ENCODE measurements at regions not wholly inside any gene's neighbourhood (a gene's known extent, or its start where the extent isn't known, plus 50 kb on each side); places are given as distances from the start of the nearest gene placed in this dataset.
A peak's percentile ranks its signal among the peaks of the same experiment; 100 is the strongest.

DNA sequence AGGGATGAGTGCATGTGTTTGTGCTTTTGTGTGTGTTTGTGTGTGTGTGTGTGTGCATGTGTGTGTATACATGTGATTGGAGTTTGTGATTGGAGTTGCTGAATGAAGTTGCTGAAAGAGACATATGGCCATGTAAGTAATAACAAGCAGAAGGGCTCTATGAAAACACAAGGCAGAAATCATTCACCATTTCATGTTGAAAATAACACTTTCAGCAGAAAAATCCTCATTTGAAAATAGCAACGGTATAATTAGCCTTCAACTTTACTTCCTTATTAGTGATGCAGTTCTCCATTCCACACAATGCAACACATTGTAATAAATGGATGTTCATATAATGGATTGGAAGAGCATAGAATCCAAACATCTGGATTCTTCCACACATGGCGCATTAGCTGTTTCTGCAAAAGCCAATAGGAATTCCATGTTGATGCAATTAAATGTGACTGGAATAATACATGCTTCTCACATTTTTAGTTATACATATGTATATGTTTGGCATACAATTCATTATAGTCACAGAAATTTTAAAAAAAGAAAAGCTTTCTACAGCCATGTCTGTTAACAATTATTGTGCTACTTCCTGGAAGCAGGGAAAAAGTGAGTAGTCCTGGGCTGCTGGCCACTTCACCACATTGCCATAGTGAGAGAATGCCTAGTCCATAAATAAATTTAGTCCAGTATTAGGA is 538.0 kb downstream of the LTN1 start:
- H3K36me3 ChIP-seq (ENCODE audit: insufficient read depth, low read length), result no peaks in the 10 kb centered on the region
- H3K27ac ChIP-seq (ENCODE audit: low read depth, low read length), result peak overlapping the region; percentile 83
- H2AFZ ChIP-seq (ENCODE audit: low read length), result peak overlapping the region; percentile 61

GRCh38 chr21:28447462-28447861 is 545.2 kb downstream of the LTN1 start:
- Histone ChIP-seq H3K4me1 (ENCODE audit: insufficient read depth, low read length) (peaks cover 50% of the 10 kb centered on the region), H3K4me3 (ENCODE audit: insufficient read depth, low read length) (no peak overlapping the region), H4K20me1 (ENCODE audit: insufficient read depth, low read length) (no peaks in the 10 kb centered on the region), H3K9me3 (ENCODE audit: low read depth, low read length) (no peaks in the 10 kb centered on the region), H3K4me2 (ENCODE audit: insufficient read depth, low read length) (no peak overlapping the region), H3K27me3 (ENCODE audit: insufficient read depth, low read length) (no peaks in the 10 kb centered on the region), H3K27ac (ENCODE audit: low read depth, low read length) (peak overlapping the region; percentile 97), H2AFZ (ENCODE audit: low read length) (no peak overlapping the region), H3K79me2 (ENCODE audit: insufficient read depth, low read length) (no peaks in the 10 kb centered on the region), H3K36me3 (ENCODE audit: insufficient read depth, low read length) (no peaks in the 10 kb centered on the region)
- DNase-seq (ENCODE audit: insufficient read length, low spot score, missing footprints), result peak; percentile 27
- TF ChIP-seq, protein P1, sequence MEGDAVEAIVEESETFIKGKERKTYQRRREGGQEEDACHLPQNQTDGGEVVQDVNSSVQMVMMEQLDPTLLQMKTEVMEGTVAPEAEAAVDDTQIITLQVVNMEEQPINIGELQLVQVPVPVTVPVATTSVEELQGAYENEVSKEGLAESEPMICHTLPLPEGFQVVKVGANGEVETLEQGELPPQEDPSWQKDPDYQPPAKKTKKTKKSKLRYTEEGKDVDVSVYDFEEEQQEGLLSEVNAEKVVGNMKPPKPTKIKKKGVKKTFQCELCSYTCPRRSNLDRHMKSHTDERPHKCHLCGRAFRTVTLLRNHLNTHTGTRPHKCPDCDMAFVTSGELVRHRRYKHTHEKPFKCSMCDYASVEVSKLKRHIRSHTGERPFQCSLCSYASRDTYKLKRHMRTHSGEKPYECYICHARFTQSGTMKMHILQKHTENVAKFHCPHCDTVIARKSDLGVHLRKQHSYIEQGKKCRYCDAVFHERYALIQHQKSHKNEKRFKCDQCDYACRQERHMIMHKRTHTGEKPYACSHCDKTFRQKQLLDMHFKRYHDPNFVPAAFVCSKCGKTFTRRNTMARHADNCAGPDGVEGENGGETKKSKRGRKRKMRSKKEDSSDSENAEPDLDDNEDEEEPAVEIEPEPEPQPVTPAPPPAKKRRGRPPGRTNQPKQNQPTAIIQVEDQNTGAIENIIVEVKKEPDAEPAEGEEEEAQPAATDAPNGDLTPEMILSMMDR (IDR thresholded peaks at IDR 0.05; ENCODE audit: extremely low read depth, low read depth, low read length), result no peak

More for the DNA sequence above, 538.0 kb downstream of the LTN1 start:
- Histone ChIP-seq H3K4me1 (ENCODE audit: insufficient read depth, low read length) (peaks cover 18% of the 10 kb centered on the region), H3K79me2 (ENCODE audit: insufficient read depth, low read length) (no peaks in the 10 kb centered on the region), H4K20me1 (ENCODE audit: insufficient read depth, low read length) (no peaks in the 10 kb centered on the region), H3K27me3 (ENCODE audit: insufficient read depth, low read length) (no peaks in the 10 kb centered on the region), H3K4me3 (ENCODE audit: insufficient read depth, low read length) (peak overlapping the region; percentile 47), H3K9me3 (ENCODE audit: low read depth, low read length) (no peaks in the 10 kb centered on the region), H3K4me2 (ENCODE audit: insufficient read depth, low read length) (peak overlapping the region; percentile 70)
- no peak for DNase-seq (ENCODE audit: insufficient read length, low spot score, missing footprints)
- TF ChIP-seq, protein P1 (IDR thresholded peaks at IDR 0.05; ENCODE audit: extremely low read depth, low read depth, low read length), result no peak

DNA sequence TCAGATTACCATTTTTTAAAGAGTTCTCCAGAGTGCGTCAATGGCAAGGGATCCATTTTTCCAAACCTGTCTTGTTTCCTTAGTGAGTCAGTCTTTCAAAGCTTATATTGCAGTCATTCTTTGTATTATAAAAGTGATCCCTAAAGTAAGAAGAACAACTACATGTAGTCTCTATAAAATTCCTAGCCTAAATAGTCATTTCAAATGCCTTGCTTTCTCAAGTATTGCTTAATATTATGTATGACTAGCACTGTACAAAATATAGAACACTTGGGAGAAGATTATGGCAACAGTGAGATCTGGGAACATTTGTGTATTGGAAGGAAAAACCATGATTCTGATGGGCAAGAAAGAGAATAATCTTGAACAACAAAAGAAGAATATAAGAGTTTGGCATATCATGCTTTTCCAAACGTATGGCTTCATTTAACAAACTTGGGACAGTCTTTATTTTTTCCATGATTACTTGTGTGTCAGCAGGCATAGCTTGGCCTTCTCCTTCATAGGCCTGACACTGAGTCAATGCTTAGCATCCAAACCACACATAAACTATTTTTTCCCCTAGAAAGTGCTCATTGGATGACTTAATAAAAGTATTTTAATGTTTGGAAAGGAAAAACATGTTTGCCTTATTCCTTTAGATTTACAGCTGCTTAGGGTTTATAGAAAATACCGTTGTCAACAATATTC is 547.4 kb downstream of the LTN1 start:
- H3K4me2 ChIP-seq (ENCODE audit: insufficient read depth, low read length), result peak overlapping the region; percentile 44
- TF ChIP-seq, protein P1 (IDR thresholded peaks at IDR 0.05; ENCODE audit: extremely low read depth, low read depth, low read length), result no peak
- no peaks in the 10 kb centered on the region for H4K20me1 ChIP-seq (ENCODE audit: insufficient read depth, low read length)
- no peak overlapping the region for H3K4me3 ChIP-seq (ENCODE audit: insufficient read depth, low read length)
- no peak overlapping the region for H2AFZ ChIP-seq (ENCODE audit: low read length)
- H3K27ac ChIP-seq (ENCODE audit: low read depth, low read length), result peak overlapping the region; percentile 97
- H3K79me2 ChIP-seq (ENCODE audit: insufficient read depth, low read length), result no peaks in the 10 kb centered on the region
- no peak for DNase-seq (ENCODE audit: insufficient read length, low spot score, missing footprints)
- peaks cover 61% of the 10 kb centered on the region for H3K4me1 ChIP-seq (ENCODE audit: insufficient read depth, low read length)
- H3K27me3 ChIP-seq (ENCODE audit: insufficient read depth, low read length), result no peaks in the 10 kb centered on the region
- no peaks in the 10 kb centered on the region for H3K36me3 ChIP-seq (ENCODE audit: insufficient read depth, low read length)
- no peaks in the 10 kb centered on the region for H3K9me3 ChIP-seq (ENCODE audit: low read depth, low read length)

DNA sequence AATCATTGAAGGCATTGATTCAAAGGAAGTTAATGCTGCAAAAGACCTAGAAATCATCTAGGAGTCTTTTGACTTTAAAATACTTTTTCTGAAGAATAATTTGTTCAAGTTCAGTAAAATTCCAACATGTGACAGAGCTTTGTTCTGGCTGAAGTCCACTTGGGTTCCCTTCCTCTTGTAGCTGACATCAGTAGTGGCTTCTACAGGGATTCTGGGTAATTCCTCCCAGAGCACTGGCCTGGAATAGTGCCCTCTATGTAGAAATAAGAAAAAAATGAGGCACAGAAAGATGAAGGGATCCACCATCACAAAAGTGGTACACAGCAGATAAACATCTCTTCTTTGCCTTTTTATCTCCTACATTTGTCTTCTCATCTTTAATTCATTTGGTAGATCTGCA is 548.1 kb downstream of the LTN1 start:
- Histone ChIP-seq H3K27ac (ENCODE audit: low read depth, low read length) (peak overlapping the region; percentile 97), H3K4me1 (ENCODE audit: insufficient read depth, low read length) (peaks cover 61% of the 10 kb centered on the region), H3K36me3 (ENCODE audit: insufficient read depth, low read length) (no peaks in the 10 kb centered on the region), H3K79me2 (ENCODE audit: insufficient read depth, low read length) (no peaks in the 10 kb centered on the region), H3K9me3 (ENCODE audit: low read depth, low read length) (no peaks in the 10 kb centered on the region), H3K4me2 (ENCODE audit: insufficient read depth, low read length) (peak overlapping the region; percentile 44), H3K27me3 (ENCODE audit: insufficient read depth, low read length) (no peaks in the 10 kb centered on the region), H3K4me3 (ENCODE audit: insufficient read depth, low read length) (no peak overlapping the region), H4K20me1 (ENCODE audit: insufficient read depth, low read length) (no peaks in the 10 kb centered on the region), H2AFZ (ENCODE audit: low read length) (no peak overlapping the region)
- no peak for DNase-seq (ENCODE audit: insufficient read length, low spot score, missing footprints)
- TF ChIP-seq, protein P1 (IDR thresholded peaks at IDR 0.05; ENCODE audit: extremely low read depth, low read depth, low read length), result peak; percentile 6

Measured in osteoblast (primary cell).